Suppressor macrophage (primary cell): ENCODE measurements at regions not wholly inside any gene's neighbourhood (a gene's known extent, or its start where the extent isn't known, plus 50 kb on each side); places are given as distances from the start of the nearest gene placed in this dataset.
"Not testable (repeated sequence)": the region's sequence is repeated elsewhere in the genome, so short reads cannot be mapped to it uniquely, and the experiment has no call there.

Experiments
- DNase-seq, 4 experiments: peaks; one replicate each; pipeline ENCODE4 v3.0.0-alpha.2; 2020 to 2022

DNA sequence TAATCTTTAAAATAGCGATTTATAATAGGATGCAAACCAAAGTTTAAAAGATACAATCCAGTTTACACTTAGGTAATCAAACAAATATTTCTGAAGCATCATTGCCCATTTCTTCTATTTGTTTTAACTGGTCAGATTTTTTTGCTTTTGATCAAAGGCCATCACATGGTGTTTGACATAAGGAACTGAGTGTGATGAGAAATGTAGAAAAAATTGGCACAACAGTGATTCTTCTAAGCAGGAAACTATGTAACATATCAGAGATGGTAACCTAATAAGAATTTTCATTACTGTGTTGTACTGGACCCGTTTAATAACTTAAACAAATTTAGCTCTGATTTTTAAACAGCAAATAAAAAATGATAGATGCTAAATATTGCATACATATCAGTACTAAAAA lies 644.7 kb upstream of the KLF12 start:
- DNase-seq: no peak

DNA sequence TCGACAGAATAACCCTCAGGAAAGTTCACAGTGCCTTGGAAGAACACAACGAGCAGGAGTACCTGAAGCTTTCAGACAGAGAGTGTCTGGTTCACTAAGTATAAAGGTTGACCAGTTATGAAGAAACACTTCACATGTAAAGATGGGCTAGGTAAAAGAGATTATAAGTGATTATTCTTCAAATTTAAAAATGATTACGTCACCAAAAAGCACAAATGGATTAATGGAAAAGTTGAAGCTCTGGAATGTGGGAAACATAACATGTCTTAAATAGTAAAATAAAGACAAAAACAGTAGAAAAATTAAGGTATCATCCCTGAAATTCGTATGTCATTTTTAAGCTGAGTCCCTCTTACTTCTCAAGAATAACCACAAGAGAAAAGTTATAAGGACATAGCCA lies 643.9 kb upstream of the KLF12 start:
- DNase-seq: no peak

DNA sequence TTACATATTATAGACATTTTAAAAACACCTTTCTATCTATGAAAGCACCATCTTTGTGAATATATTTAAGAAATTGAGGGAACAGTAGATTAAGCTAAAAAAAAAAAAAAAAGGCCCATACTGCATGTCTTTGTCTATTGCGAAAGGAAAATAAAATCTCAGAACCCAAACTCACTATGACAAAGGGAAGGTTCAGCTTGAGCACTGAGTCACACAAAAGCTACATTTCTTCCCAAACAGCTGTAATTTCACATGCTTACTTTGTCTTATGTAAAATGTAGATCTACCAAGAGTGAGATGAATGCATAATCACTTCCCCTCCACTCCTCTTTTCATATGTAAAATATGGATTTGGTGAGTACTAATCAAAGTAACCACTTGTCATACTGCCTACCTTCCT lies 640.1 kb upstream of the KLF12 start:
- DNase-seq: no peak

DNA sequence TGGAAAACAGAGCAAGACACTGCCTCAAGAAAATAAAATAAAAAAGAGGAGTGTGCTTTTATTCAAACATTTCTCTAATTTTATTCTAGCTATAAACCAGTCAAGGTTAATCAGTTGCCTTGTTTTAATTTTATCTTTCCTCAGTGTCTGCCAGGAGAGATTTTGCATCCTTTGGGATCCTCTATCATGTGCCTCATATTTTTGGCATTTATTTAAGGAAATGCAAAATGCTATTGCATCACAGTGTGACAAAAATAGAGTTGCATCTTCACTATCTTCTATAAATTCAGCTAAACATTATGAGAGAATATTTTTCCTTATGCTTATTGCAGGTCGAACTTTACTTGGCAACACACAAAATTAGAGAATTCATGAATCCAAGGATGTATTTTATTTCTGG lies 639.0 kb upstream of the KLF12 start:
- no peak for DNase-seq

DNA sequence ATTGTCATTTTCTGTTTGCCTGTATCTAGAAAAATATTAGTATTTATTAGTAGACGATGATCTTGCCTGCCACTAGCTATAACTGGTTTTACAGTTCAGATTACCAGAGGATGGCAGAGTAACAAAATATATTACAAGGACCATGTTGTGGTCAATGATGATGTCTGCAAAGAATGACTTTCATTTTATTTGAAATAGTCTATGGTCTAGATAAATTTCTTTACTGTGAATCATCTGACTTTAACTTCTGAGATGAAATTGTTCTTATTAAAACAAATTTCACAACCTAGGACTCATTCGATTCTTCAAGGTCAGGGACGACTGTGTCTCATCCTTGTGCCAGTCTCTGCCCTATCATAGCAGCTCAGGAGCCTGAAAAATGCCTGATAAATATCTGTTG lies 637.8 kb upstream of the KLF12 start:
- DNase-seq: no peak

DNA sequence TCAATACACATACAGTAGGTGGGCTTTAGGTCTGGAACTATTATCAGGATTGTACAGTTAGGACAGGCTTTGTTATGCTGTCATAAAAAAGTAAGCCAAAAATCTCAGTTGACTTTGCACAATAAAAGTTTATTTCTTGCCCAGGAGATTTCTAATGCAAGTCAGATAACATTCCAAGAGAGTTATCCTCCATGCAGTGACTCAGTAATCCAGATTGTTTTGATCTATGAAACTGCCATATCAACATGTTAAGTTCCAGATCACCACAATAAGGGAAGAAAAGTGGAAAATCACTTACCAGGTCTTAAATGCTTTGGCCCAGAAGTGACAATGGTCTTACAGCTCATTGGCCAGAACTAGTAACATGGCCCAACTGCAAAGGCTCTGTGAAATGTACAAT lies 636.2 kb upstream of the KLF12 start:
- no peak for DNase-seq

DNA sequence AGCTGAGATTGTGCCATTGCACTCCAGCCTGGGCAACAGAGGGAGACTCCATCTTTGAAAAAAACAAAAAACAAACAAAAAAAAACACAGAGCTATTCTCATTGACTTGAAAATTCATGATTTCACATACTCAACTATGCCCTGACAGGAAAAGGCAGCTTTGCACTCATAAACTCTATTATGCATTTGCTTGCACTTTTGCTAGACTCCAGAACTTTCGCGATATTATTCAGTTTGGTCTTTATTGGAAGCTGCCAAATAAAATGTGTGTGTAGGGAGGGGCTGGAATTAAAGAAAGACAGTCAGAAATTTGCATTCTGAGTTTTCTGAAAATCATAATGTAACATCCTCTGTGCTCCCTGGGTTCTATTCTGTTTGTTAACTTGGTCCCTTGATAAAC lies 635.1 kb upstream of the KLF12 start:
- no peak for DNase-seq

DNA sequence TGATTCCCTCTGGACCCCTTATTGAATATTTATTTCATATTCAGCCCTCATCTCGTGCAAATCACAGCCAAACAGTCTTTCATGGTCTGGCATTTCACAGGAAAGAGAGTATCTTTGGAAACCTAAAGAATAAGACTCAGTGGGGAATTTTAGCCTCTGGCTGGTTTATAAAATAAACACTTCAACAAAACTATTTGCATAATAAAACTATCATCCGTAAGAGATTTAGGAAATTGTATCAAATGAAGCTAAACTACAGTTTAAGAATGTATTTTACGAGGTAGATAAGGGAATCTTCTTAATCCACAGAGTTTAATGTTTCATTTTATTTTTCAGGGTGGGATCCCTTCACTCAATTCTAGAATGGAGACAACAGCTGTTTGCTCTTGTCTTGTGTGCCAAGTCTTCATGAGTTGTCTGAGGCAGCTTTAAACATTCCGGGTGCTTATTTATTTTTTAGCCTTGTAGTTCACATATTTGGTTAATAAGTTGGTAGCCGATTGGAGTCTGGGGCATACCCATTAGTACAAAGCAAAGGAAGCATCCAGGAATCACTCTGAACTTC lies 634.4 kb upstream of the KLF12 start:
- DNase-seq: no peak

DNA sequence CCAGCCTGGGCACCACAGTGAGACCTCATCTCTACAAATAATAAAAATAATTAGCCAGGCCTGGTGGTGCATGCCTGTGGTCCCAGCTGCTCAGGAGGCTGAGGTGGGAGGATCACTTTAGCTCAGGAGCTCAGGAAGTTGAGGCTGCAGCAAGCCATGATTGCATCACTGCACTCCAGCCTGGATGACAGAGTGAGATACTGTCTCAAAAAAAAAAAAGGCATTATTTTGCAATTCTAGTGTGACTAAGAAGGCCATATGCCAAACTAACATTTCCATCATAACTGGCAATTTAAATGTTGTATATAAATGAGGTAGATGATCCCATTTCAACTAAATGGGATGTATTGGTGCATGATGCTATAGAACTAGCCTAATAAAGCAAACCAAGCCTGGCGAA lies 632.8 kb upstream of the KLF12 start:
- DNase-seq: no peak

DNA sequence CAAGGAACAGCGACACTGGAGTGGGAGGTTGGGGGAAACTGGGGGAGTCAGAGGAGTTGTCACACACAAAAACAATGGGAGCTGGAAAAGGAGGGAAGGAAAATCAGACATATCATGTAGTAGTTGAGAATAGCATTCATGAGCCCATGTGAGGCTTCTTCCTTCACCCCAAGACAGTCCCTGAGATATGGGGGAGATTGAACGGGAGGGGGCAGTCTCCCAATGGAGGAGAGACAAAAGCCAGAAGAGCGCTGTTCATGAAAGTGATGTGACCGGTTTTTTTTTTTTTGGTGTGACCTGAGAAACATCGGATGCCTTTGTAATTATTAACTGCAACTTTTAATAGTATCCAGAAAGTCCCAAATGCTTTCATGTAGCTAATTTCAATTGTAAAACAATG lies 631.8 kb upstream of the KLF12 start:
- DNase-seq: no peak

DNA sequence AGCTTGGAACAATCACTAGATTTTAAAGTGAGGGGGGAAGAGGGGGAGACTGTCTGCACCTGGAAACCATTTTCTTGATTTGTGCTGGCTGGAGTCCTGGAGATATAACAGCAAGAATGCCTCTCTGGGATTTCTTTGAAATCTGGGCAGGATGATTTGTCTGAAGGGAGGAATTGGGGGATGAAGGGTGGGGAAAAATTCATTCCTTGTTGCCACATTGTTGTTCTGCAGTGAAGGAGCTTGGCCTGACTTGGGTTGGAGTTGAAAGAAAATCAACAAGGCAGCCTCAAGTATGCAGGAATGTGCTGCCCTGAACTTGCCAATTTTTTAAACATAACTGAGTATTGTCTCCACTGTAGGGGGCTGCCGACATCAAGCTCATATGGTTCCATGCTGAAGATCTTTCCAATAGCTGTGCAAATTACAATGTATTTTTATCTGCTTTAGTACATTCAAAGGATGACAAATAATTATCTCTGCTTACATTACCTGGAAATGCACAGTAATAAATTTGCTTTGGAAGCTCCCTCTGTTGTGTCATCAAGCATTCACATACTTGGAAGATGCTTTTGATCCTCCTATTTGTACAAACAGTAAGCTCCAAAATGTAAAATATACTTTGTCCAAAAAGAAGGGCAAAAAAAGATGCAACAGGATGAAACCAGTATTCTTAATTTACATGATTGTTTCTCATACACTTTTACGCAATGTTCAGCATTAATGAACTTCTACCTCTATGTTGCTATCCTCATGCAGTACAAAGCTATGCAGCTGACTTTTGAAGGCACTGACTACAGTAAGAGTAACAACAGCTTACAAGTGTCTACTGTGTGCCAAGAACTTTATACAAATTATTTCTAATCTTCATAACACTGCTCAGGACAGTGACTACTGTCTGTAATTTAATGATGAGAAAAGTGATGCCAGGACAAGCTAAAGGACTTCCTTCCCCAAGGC lies 627.9 kb upstream of the KLF12 start:
- DNase-seq: no peak

DNA sequence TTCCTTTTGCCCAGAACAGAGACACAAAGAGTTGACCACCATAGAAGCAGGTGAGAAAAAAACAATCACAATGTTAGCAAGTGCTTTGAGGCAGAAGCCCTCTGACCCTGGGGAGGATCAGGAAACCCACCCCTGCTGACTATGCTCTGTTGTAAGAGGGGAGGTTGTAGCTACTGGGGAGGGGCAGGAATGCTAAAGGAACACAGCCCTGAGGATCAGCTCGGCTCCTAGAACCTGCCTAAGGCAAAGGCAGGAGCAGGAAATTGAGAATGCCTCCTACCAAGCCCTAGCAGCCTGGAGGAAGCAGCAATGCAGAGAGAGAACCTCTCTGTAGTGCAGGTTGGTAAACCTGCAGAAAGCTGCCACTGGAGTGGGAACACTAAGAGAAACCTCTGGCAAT lies 624.0 kb upstream of the KLF12 start:
- no peak for DNase-seq

DNA sequence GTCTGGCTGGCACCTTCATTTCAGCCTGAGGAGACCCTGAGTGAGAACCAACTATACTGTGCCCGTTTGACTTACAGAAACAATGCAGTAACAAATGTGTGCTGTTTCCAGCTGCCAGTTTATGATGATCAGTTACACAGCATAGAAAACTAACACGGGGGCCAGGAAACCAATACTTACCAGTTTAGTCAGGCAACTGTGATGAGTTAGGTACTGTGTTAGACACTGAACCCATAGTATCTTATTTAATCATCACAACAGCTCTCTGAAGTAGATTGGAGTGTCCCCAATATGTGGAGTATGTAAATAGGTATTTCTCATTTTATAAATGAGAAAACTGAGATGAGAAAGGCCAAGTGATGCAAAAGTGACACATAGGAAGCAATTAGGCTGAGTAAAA lies 620.9 kb upstream of the KLF12 start:
- no peak for DNase-seq

DNA sequence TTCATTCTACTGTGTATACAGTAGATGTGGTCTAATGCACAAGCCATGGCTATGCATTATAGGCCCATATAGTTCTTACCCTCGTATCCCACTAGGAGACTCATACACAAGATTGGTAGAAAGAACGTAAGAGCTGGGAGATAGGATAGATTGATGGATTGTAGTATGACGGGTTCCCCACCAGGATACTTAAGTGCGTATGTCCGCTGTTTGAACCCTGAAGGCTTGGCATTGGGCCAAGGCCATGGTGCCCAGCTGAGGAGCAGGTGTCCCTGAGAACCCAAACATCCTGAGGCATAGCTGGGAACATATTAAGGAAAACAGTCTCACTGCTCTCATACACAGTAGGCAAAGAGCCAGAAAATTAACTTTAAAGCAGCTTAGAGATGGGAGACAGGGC lies 617.5 kb upstream of the KLF12 start:
- no peak for DNase-seq

DNA sequence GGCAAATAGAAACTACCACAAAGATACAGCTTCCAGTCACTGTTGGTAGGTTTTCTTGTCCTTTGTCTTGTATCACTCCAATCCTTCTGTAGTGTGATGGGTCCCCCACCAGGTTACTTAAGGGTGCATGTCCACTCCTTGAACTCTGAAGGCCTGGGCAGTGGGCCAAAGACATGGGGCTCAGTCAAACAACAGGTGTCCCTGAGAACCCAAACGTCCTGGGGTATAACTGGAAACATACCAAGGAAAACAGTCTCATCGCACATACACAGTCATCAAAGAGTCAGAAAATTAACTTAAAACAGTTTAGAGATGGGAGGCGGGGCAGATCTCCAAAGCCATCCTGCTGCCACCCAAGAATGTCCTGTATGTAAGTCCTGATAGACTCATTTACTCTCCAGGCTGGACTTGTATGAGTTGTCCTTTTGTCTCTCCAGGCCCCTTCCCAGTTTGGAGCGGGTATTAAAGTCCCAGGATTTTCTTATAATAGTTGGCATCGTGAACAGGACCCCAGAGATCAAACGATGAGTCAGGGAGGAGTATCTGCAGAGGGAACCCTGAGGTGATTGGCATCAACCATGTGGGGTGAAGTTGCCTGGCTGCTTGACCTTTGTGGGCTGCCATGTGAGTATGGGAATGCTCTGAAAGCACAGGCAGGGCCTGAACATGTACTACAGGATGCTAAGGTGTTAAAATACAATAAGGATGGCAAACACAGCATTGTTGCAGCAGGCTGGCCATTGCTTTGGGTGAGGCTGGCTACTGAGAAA lies 613.2 kb upstream of the KLF12 start:
- DNase-seq: no peak

DNA sequence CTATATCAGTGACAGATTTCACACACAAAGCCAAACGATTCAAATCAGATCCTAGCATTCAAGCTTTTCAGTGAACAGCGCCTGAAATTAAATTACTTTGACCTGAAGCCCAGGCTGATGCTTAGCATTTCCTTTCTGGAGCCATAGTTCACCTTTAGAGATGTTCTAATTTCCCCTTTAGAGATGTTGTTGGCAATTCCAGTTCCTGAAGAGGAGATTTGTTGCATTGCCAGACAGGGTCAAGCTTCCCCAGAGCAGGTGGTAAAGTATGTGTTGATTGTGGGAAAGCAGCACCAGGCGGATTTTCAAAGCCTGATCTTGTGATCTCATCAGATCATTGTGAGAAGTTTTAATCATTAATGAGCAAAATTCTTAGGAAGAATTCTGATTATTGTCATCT lies 609.8 kb upstream of the KLF12 start:
- no peak for DNase-seq

DNA sequence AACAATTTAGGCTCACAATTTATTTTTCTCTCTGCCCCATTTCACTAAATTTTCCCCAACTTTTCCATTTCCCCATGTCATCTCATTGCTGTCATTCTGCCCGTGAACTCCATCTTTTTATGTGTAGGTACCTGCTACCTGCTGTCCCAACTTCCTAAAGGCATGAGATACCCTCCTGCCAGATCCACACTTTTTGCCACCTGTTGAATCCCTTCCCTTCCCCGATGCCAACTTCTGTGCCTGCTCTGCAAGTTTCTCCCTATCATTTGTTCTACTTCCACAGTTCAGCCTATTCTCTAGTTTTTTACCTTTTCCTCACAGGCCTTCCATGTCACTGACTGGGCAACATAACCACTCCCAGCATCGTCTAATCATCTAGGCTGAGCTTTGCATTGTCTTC lies 607.5 kb upstream of the KLF12 start:
- no peak for DNase-seq

DNA sequence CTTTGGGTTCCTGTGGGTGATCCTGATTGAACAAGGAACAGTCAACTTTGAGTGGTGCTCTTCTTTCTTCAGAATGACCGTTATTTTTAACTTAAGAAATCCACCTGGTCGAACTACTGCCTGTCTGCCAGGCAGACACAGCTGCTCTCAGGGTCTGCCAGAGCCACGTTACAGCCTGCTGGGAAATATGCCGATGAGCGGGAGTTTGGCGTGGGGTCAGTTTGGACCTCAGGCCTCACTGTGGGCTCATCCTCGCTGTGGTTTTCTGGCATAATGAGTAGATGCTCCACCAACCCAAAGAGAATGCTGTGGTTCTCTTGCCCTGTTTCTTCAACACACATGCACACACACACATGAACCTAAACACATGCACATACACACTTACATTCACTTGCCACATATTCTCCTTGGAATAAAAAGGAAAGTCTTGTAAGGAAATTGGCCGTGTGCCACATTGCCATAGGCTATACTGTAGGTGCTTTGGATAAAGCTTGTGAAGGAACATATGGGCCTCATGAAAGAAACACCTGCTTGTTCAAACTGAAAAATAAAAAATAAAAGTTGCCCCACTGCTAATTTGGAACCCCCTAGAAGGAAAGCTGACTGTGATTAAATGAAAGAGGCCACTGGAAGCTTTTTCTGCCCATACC lies 598.7 kb upstream of the KLF12 start:
- no peak for DNase-seq

DNA sequence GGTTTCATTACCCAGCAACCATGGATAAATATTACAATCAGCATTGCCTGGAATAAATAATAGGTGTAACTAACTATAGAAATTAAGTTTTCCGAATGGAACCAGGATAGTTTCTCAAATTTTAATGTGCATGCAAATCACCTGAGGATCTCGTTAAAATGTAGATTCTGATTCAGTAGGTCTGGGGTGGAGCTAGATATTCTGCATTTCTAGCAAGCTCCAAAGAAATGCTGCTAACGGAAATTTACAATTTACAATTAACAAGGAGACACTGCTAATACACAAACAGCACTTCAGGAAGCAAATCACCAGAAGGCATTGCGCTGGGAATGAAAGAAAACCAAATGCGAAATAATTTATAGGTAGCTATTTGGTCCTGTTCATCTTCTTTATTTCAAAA lies 597.5 kb upstream of the KLF12 start:
- no peak for DNase-seq

DNA sequence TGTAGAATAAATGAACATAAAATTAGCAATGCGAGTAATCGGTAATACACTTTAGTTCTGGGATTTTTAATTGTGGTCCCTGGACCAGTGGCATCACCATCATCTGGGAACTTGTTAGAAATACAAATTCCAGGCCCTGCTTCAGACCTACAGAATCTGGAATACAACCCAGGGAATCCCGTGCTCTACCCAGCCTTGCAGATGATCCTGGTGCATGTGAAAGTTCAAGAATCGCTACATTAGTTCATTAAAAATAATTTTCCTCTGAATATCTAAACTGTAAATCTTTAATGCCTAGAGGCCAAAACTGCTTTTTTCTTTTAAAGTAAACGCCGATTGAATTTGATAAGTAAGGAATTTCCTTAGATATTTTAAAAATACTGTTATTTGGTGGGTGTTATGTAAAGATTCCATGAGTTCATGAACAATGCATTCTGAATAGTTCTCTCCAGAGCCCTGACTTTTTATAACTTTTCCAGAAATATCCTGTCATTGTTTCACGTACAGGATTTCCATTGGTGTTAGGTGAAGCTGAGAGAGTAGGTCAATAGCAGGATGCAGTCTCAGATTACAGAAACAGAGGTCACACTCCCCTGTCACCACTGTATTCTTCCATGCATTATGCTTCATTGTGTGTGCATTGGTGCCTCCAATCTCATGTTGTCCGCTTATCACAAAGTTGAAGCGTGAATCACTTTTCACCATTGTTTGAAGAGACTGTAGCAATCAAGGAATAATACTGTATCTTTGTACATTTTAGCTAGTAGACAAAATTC lies 596.5 kb upstream of the KLF12 start:
- no peak for DNase-seq

DNA sequence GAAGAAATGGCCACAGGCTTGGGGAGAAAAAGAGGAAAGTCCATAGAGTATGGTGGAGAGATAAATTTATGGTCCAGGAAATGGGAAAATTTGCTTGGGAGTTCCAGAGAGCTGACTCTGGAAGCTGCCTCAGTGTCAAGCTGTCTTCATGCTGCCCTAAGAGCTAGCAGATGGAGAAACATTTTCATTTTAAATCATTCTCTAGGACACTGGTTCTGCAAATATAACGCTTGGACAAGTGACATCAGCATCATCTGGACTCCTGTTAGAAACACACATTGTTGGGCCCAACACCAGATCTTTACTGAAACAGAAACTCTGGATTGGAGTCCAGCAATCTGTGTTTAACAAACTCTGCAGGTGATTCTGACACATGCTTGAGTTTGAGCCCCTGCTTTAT lies 592.0 kb upstream of the KLF12 start:
- no peak for DNase-seq

DNA sequence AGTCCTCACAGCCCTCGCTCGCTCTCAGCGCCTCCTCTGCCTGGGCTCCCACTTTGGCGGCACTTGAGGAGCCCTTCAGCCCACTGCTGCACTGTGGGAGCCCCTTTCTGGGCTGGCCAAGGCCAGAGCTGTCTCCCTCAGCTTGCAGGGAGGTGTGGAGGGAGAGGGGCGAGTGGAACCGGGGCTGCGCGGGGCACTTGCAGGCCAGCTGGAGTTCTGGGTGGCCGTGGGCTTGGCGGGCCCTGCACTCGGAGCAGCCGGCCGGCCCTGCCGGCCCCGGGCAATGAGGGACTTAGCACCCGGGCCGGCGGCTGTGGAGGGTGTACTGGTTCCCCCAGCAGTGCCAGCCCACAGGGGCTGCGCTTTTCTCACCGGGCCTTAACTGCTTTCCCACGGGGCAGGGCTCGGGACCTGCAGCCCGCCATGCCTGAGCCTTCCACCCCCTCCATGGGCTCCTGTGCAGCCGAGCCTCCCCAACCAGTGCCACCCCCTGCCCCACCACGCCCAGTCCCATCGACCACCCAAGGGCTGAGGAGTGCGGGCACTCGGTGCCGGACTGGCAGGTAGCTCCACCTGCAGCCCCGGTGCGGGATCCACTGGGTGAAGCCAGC lies 584.1 kb upstream of the KLF12 start:
- DNase-seq: not testable (repeated sequence)
